A673 (cell line): ENCODE measurements at regions not wholly inside any gene's neighbourhood (a gene's known extent, or its start where the extent isn't known, plus 50 kb on each side); places are given as distances from the start of the nearest gene placed in this dataset.

Source experiments
- BruUV-seq: library from RNA; stranded (reverse); fragments of 400-500 nt; replicated peaks from 2 replicates; lab custom pipeline; 2021; lab: Mats Ljungman, UMichigan
- CTCF ChIA-PET: fragments of 300-600 bp; sonication (Branson Sonifier 250); formaldehyde crosslinking; loops from one replicate; lab custom pipeline; 2022; ENCODE audit warnings: antibody characterized with exemption; lab: Charles Lee
- POLR2A ChIA-PET: fragments of 300-600 bp; sonication (Branson Sonifier 250); formaldehyde crosslinking; loops from one replicate; lab custom pipeline; 2022; ENCODE audit warnings: antibody characterized with exemption; ENCODE audit not compliant: low non-redundant PET; lab: Charles Lee
- DNase-seq: peaks from one replicate; pipeline ENCODE4 v3.0.0-alpha.2; 2015; ENCODE audit warnings: low spot score
- H3K27ac ChIP-seq: fragments of 200-600 bp; sonication (generic); 2 replicates; pipeline ENCODE4 v1.5.1; 2016; ENCODE audit warnings: mixed run types, low read depth, mild to moderate bottlenecking, mixed read lengths, antibody characterized with exemption, low read length; ENCODE audit not compliant: poor library complexity, severe bottlenecking
- H3K27me3 ChIP-seq: fragments of 200-600 bp; sonication (generic); replicated peaks from 2 replicates; pipeline ENCODE4 v1.6.1; 2017; ENCODE audit warnings: mixed run types, low read depth, mild to moderate bottlenecking, mixed read lengths, antibody characterized with exemption, low read length; ENCODE audit not compliant: insufficient read depth, poor library complexity
- H3K36me3 ChIP-seq: fragments of 200-600 bp; sonication (generic); 2 replicates; pipeline ENCODE4 v1.6.1; 2016; ENCODE audit warnings: mixed run types, mild to moderate bottlenecking, mixed read lengths, antibody characterized with exemption, low read length; ENCODE audit not compliant: insufficient read depth, poor library complexity, severe bottlenecking
- H3K4me1 ChIP-seq: fragments of 200-600 bp; sonication (generic); 2 replicates; pipeline ENCODE4 v1.6.1; 2017; ENCODE audit warnings: mixed run types, mild to moderate bottlenecking, mixed read lengths, antibody characterized with exemption, low read length; ENCODE audit not compliant: insufficient read depth, poor library complexity, severe bottlenecking
- H3K4me3 ChIP-seq: fragments of 200-600 bp; sonication (generic); 2 replicates; pipeline ENCODE4 v1.5.1; 2016; ENCODE audit warnings: low read depth, mixed run types, mild to moderate bottlenecking, mixed read lengths, low read length; ENCODE audit not compliant: poor library complexity, severe bottlenecking
- H3K9me3 ChIP-seq: fragments of 200-600 bp; sonication (generic); 2 replicates; pipeline ENCODE4 v1.6.1; 2016; ENCODE audit warnings: mixed run types, low read depth, mild to moderate bottlenecking, mixed read lengths, antibody characterized with exemption, low read length; ENCODE audit not compliant: poor library complexity, severe bottlenecking
- EZH2 ChIP-seq: fragments of 200-600 bp; sonication (generic); IDR thresholded peaks from 2 replicates; pipeline ENCODE4 v1.6.1; 2017; ENCODE audit warnings: borderline replicate concordance, low read depth, mild to moderate bottlenecking, mixed read lengths, antibody characterized with exemption, low read length; ENCODE audit not compliant: poor library complexity, severe bottlenecking
- intact Hi-C: fragments of 100-400 bp; cut with micrococcal nuclease; formaldehyde crosslinking; loops from one replicate; pipeline ENCODE4 v1.10.0; 2022; ENCODE audit not compliant: unreplicated experiment
- TF ChIP-seq, protein P1 (sequence below): fragments of 300-800, 200-600 bp; sonication (generic); conservative IDR thresholded peaks from 2 replicates; pipeline ENCODE4 v1.5.1; 2017; ENCODE audit warnings: low read depth, mild to moderate bottlenecking, antibody characterized with exemption, low read length, moderate library complexity, mixed read lengths

DNA sequence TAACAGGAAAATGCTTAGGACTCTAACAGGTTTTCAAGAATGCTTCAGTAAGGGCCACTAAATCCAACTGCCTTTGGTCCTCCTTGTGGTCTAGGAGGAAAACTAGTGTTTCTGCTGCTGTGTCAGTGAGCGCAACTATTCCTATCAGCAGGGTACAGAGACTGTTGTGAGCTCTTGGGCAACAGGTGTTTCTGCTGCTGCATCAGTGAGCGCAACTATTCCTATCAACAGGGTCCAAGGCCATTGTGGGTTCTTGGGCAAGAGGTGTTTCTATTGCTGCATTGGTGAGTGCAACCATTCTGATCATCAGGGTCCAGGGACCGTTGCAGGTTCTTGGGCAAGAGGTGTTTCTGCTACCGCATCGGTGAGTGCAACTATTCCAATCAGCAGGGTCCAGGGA is 256.3 kb downstream of the CDH10 start:
- Histone ChIP-seq H3K4me1 (no peaks in the 10 kb centered on the region), H3K9me3 (no peaks in the 10 kb centered on the region), H3K4me3 (no peak overlapping the region), H3K36me3 (no peaks in the 10 kb centered on the region), H3K27me3 (no peaks in the 10 kb centered on the region), H3K27ac (no peak overlapping the region)
- intact Hi-C loops: no loop called here
- no TSS peak for BruUV-seq
- no peak for DNase-seq
- TF ChIP-seq EZH2: no peak
- TF ChIP-seq, protein P1, sequence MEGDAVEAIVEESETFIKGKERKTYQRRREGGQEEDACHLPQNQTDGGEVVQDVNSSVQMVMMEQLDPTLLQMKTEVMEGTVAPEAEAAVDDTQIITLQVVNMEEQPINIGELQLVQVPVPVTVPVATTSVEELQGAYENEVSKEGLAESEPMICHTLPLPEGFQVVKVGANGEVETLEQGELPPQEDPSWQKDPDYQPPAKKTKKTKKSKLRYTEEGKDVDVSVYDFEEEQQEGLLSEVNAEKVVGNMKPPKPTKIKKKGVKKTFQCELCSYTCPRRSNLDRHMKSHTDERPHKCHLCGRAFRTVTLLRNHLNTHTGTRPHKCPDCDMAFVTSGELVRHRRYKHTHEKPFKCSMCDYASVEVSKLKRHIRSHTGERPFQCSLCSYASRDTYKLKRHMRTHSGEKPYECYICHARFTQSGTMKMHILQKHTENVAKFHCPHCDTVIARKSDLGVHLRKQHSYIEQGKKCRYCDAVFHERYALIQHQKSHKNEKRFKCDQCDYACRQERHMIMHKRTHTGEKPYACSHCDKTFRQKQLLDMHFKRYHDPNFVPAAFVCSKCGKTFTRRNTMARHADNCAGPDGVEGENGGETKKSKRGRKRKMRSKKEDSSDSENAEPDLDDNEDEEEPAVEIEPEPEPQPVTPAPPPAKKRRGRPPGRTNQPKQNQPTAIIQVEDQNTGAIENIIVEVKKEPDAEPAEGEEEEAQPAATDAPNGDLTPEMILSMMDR: no peak
- POLR2A ChIA-PET: no interaction called here
- CTCF ChIA-PET: no interaction called here

- no peak overlapping the region for H3K4me3 ChIP-seq
- TF ChIP-seq EZH2: no peak
- TF ChIP-seq, protein P1: no peak
- CTCF ChIA-PET: no interaction called here
- BruUV-seq: no TSS peak
- POLR2A ChIA-PET: no interaction called here
- no peak for DNase-seq
- H3K36me3 ChIP-seq: no peaks in the 10 kb centered on the region
- H3K27me3 ChIP-seq: no peaks in the 10 kb centered on the region
- no peaks in the 10 kb centered on the region for H3K4me1 ChIP-seq
- no peaks in the 10 kb centered on the region for H3K9me3 ChIP-seq
- no peak overlapping the region for H3K27ac ChIP-seq
- intact Hi-C loops: no loop called here
These were observed 254.8 kb downstream of the CDH10 start for GRCh38 chr5:24389968-24390367.

DNA sequence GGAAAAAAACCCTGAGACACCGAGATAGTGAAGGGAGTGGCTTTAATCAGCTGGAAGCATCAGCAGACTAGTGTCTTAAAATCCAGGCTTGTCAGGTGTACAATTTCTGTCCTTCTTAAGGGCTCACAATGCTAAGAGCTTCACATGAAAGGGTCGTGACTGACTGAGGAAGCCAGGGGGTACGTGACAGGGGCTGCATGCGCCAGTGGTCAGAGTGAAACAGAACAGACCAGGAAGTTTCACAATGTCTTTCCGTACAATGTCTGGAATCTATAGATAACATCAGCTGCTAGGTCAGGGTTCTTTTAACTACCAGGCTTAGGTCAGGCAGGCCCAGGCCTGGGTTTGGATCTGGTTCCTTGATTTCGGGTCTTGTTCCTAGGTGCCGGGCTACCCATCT is 253.0 kb downstream of the CDH10 start:
- intact Hi-C loops: no loop called here
- H3K4me3 ChIP-seq: no peak overlapping the region
- no peak overlapping the region for H3K27ac ChIP-seq
- no peak for DNase-seq
- no peaks in the 10 kb centered on the region for H3K9me3 ChIP-seq
- H3K27me3 ChIP-seq: no peaks in the 10 kb centered on the region
- BruUV-seq: no TSS peak
- no peaks in the 10 kb centered on the region for H3K36me3 ChIP-seq
- no peak for TF ChIP-seq EZH2
- TF ChIP-seq, protein P1: no peak
- POLR2A ChIA-PET: no interaction called here
- CTCF ChIA-PET: no interaction called here
- no peaks in the 10 kb centered on the region for H3K4me1 ChIP-seq
